Upper lobe of right lung (tissue), 1 donor: ENCODE measurements at regions not wholly inside any gene's neighbourhood (a gene's known extent, or its start where the extent isn't known, plus 50 kb on each side); places are given as distances from the start of the nearest gene placed in this dataset.
"Not testable (repeated sequence)": the region's sequence is repeated elsewhere in the genome, so short reads cannot be mapped to it uniquely, and the experiment has no call there.

Source experiments
- ATAC-seq: fragments of 200-7000 bp; cut with Tn5 transposase; one replicate; pipeline ENCODE4 v1.9.1; 2020; ENCODE audit warnings: mild to moderate bottlenecking, moderate library complexity
- DNase-seq: peaks from one replicate; pipeline ENCODE4 v3.0.0-alpha.2; 2020
- H3K27ac ChIP-seq: fragments of 200-600 bp; one replicate; pipeline ENCODE4 v1.8.0; 2022
- H3K27me3 ChIP-seq: fragments of 200-600 bp; one replicate; pipeline ENCODE4 v1.8.0; 2022; ENCODE audit warnings: mild to moderate bottlenecking
- H3K36me3 ChIP-seq: fragments of 200-600 bp; one replicate; pipeline ENCODE4 v1.8.0; 2022
- H3K4me1 ChIP-seq: fragments of 200-600 bp; one replicate; pipeline ENCODE4 v1.8.0; 2022
- H3K4me3 ChIP-seq: fragments of 200-600 bp; one replicate; pipeline ENCODE4 v1.8.0; 2022; ENCODE audit warnings: mild to moderate bottlenecking
- H3K9me3 ChIP-seq: fragments of 200-600 bp; one replicate; pipeline ENCODE4 v1.8.0; 2022
- intact Hi-C: fragments of 100-400 bp; cut with DNase I; formaldehyde crosslinking; loops from one replicate; pipeline ENCODE4 v1.11.0; 2022
- TF ChIP-seq, protein P1 (sequence below): fragments of 200-600 bp; IDR thresholded peaks from one replicate; pipeline ENCODE4 v1.8.0; 2022; ENCODE audit warnings: antibody characterized with exemption
- donor health status: DM: no; HTN: yes; CAD: no; lungs with severe emphysema.

- H3K36me3 ChIP-seq, result no peaks in the 10 kb centered on the region
Observed at GRCh38 chr6:109252261-109253041, 129.8 kb downstream of the CD164 start.

GRCh38 chr6:109251839-109252238 lies 130.4 kb downstream of the CD164 start:
- Histone ChIP-seq H3K36me3 (no peaks in the 10 kb centered on the region), H3K27me3 (no peaks in the 10 kb centered on the region), H3K4me1 (no peaks in the 10 kb centered on the region), H3K9me3 (no peaks in the 10 kb centered on the region), H3K27ac (no peak overlapping the region), H3K4me3 (no peak overlapping the region)
- DNase-seq (no peak), ATAC-seq (no peak)
- TF ChIP-seq, protein P1, sequence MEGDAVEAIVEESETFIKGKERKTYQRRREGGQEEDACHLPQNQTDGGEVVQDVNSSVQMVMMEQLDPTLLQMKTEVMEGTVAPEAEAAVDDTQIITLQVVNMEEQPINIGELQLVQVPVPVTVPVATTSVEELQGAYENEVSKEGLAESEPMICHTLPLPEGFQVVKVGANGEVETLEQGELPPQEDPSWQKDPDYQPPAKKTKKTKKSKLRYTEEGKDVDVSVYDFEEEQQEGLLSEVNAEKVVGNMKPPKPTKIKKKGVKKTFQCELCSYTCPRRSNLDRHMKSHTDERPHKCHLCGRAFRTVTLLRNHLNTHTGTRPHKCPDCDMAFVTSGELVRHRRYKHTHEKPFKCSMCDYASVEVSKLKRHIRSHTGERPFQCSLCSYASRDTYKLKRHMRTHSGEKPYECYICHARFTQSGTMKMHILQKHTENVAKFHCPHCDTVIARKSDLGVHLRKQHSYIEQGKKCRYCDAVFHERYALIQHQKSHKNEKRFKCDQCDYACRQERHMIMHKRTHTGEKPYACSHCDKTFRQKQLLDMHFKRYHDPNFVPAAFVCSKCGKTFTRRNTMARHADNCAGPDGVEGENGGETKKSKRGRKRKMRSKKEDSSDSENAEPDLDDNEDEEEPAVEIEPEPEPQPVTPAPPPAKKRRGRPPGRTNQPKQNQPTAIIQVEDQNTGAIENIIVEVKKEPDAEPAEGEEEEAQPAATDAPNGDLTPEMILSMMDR, result no peak
- intact Hi-C loops, result no loop called here

More at GRCh38 chr6:109252261-109253041, 129.8 kb downstream of the CD164 start:
- no peaks in the 10 kb centered on the region for H3K27me3 ChIP-seq
- H3K27ac ChIP-seq, result no peak overlapping the region
- no peaks in the 10 kb centered on the region for H3K9me3 ChIP-seq
- H3K4me3 ChIP-seq, result no peak overlapping the region
- H3K4me1 ChIP-seq, result no peaks in the 10 kb centered on the region
- DNase-seq, result no peak
- TF ChIP-seq, protein P1, result no peak
- intact Hi-C loops, result no loop called here
- ATAC-seq, result no peak

- intact Hi-C loops, H3K27me3 ChIP-seq, H3K4me3 ChIP-seq, H3K9me3 ChIP-seq, DNase-seq, H3K4me1 ChIP-seq, ATAC-seq, H3K27ac ChIP-seq, H3K36me3 ChIP-seq: not testable (repeated sequence)
Observed at GRCh38 chr6:109250544-109251156, 131.6 kb downstream of the CD164 start.

DNA sequence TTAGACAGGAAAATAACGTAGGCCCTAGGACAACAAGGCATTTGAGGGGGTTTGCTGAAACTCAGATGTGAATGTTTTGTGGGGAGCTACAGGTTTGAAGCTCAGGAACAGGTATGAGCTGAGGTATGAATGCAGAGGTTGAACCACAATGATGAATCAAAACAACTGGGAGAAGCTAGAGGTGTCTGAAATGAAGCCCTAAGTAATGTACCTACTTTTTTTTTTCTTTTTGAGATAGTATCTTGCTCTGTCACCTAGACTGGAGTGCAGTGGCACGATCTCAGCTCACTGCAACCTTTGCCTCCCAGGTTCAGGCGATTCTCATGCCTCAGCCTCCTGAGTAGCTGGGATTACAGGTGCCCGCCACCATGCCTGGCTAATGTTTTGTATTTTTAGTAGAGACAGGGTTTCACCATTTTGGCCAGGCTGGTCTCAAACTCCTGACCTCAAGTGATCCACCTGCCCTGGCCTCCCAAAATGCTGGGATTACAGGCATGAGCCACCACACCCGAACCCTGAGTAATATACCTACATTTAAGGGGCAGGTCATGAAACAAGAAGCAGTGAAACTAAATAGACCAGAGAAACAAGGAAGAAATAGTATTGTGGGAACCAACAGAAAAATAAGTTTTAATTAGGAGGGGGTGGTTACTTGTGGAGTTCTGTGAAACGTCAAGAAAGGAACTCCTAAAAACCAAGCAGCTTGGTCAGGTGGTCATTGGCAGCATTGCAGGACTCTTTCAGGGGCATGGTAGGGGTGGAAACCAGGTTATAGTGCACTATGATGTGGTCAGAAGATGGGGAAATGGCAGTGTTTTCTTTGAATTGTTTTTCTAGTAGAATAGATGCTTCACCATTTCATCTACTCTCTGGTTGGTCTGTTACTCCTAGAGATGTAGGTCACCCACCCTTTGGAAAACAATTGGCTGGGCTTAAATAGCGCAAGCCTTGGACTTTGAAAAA lies 138.1 kb downstream of the CD164 start:
- TF ChIP-seq, protein P1, result no peak
- Histone ChIP-seq H3K36me3 (no peaks in the 10 kb centered on the region), H3K9me3 (no peaks in the 10 kb centered on the region), H3K27ac (no peak overlapping the region), H3K4me3 (no peak overlapping the region), H3K27me3 (no peaks in the 10 kb centered on the region), H3K4me1 (no peaks in the 10 kb centered on the region)
- intact Hi-C loops, result no loop called here
- DNase-seq (no peak), ATAC-seq (peak; percentile 62)

DNA sequence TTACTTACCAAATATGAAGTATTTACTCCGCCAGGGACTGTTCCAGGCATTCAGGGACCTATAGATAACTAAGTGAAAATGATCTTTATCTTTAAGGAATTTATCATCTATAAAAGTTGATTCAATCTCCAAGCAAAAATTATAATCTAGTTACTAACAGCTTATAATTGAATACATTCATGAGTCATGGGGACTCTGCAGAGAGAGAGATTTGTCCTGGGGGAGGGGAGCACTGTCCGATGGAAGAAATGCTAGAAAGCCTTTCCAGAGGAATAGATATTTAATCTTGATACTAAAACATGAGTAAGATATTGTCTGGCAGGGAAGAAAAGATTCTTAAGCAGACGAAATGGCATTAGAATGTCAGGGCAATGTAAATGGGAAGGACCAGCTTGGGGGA lies 139.3 kb downstream of the CD164 start:
- intact Hi-C loops, result no loop called here
- Histone ChIP-seq H3K9me3 (no peaks in the 10 kb centered on the region), H3K4me3 (no peak overlapping the region), H3K36me3 (no peaks in the 10 kb centered on the region), H3K27me3 (no peaks in the 10 kb centered on the region), H3K4me1 (no peaks in the 10 kb centered on the region), H3K27ac (no peak overlapping the region)
- no peak for ATAC-seq
- DNase-seq, result no peak
- TF ChIP-seq, protein P1, result no peak

- no peak for ATAC-seq
- intact Hi-C loops, result no loop called here
- TF ChIP-seq, protein P1, result no peak
Observed at GRCh38 chr6:109242029-109242428, 140.2 kb downstream of the CD164 start.

More at GRCh38 chr6:109242029-109242428, 140.2 kb downstream of the CD164 start:
- no peak overlapping the region for H3K4me3 ChIP-seq
- DNase-seq, result no peak
- H3K4me1 ChIP-seq, result no peaks in the 10 kb centered on the region
- no peak overlapping the region for H3K27ac ChIP-seq
- no peaks in the 10 kb centered on the region for H3K9me3 ChIP-seq
- no peaks in the 10 kb centered on the region for H3K36me3 ChIP-seq
- H3K27me3 ChIP-seq, result no peaks in the 10 kb centered on the region
